ENCODE measurements at regions not wholly inside any gene's neighbourhood (a gene's known extent, or its start where the extent isn't known, plus 50 kb on each side); places are given as distances from the start of the nearest gene placed in this dataset.

DNA sequence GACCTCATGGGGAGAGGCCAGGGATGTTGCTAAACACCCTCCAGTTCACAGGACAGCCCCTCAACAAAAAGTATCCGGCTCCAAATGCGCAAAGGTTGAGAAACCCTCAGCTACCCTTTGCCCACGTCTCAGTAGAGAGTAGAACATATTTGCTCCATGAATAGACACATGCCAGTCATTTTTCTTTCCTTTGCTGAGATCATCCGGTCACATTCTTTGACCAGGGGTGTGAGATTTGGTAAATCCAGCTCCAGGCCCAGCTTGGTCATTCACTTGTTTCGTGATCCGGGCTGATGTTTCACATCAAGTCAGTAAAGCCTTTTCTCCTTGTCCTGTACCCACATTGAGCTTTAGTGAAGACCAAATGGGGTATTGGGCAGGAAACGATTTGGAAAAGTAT, 83.6 kb upstream of the LHX5 start:
- H3K9me3 ChIP-seq (replicated peaks in 1 of 2; ENCODE audit: control insufficient read depth in 1 of 2, insufficient read depth in 1 of 2, low read length in 2 of 2), result peaks cover 0 to 3% of the 10 kb centered on the region in 2 donors
- no peaks in the 10 kb centered on the region for H4K20me1 ChIP-seq (ENCODE audit: insufficient read depth, low read length)
- TF ChIP-seq, protein P1, sequence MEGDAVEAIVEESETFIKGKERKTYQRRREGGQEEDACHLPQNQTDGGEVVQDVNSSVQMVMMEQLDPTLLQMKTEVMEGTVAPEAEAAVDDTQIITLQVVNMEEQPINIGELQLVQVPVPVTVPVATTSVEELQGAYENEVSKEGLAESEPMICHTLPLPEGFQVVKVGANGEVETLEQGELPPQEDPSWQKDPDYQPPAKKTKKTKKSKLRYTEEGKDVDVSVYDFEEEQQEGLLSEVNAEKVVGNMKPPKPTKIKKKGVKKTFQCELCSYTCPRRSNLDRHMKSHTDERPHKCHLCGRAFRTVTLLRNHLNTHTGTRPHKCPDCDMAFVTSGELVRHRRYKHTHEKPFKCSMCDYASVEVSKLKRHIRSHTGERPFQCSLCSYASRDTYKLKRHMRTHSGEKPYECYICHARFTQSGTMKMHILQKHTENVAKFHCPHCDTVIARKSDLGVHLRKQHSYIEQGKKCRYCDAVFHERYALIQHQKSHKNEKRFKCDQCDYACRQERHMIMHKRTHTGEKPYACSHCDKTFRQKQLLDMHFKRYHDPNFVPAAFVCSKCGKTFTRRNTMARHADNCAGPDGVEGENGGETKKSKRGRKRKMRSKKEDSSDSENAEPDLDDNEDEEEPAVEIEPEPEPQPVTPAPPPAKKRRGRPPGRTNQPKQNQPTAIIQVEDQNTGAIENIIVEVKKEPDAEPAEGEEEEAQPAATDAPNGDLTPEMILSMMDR (IDR thresholded peaks at IDR 0.05), result no peak
- WGBS (ENCODE audit: insufficient coverage), result 71% methylated on average over 1 of the region's 7 CpGs
- no peaks in the 10 kb centered on the region for H3K36me3 ChIP-seq (replicated peaks in 1 of 2; ENCODE audit: control insufficient read depth in 1 of 2, insufficient read depth in 2 of 2, low read length in 2 of 2)
- Mint-ChIP-seq H3K27ac (no peak overlapping the region), H3K36me3 (no peaks in the 10 kb centered on the region), H3K4me1 (no peaks in the 10 kb centered on the region), H3K4me3 (no peak overlapping the region), H3K27me3 (ENCODE audit: low read depth in 3 of 3) (peaks cover 7 to 23% (median 8%) of the 10 kb centered on the region in 3 donors), H3K9me3 (peaks cover 0 to 4% (median 0%) of the 10 kb centered on the region in 7 donors)
- H3K27me3 ChIP-seq (ENCODE audit: control insufficient read depth in 2 of 2, insufficient read depth in 2 of 2, low read length in 2 of 2), result no peaks in the 10 kb centered on the region
- intact Hi-C loops (cut with micrococcal nuclease), result no loop called here
- no peak overlapping the region for H3K4me2 ChIP-seq (replicated peaks; ENCODE audit: extremely low read depth, low read length, poor library complexity, severe bottlenecking)
- H2AFZ ChIP-seq (ENCODE audit: insufficient read depth, low read depth, low read length, poor library complexity, severe bottlenecking), result no peak overlapping the region
- H3K4me1 ChIP-seq (ENCODE audit: control insufficient read depth in 1 of 2, insufficient read depth in 2 of 2, low read length in 2 of 2), result no peaks in the 10 kb centered on the region
- no peak overlapping the region for H3K9ac ChIP-seq (ENCODE audit: insufficient read depth, low read length, poor library complexity, severe bottlenecking)
- H3K4me3 ChIP-seq (replicated peaks in 1 of 3; ENCODE audit: low read depth in 2 of 3, low read length in 3 of 3), result no peak overlapping the region
- H3K79me2 ChIP-seq (ENCODE audit: insufficient read depth, low read length), result no peaks in the 10 kb centered on the region
- no peak for DNase-seq
- H3K27ac ChIP-seq (ENCODE audit: low read depth in 1 of 2, low read length in 2 of 2), result no peak overlapping the region

DNA sequence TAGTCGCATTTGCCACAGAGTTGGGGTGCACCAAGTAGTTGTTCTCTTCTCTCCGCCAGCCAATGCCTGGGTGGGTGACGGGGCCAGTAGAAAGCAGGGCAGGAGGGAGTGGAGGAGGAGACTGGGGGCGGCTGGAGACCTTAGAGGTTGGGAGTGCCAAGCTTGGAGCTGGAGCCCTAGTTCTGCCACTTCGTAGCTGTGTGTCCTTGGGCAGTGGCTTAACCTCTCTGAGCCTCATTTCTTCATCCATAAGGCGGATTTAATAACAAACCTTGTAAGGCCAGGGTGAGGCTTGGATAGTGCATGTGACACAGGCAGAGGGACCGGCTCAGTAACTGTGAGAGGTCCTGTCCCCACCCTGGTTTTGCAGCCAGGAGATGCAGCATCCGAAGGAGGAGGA, 81.1 kb upstream of the LHX5 start:
- Histone ChIP-seq H3K4me1 (ENCODE audit: control insufficient read depth in 1 of 2, insufficient read depth in 2 of 2, low read length in 2 of 2) (no peaks in the 10 kb centered on the region), H3K79me2 (ENCODE audit: insufficient read depth, low read length) (no peaks in the 10 kb centered on the region), H3K36me3 (replicated peaks in 1 of 2; ENCODE audit: control insufficient read depth in 1 of 2, insufficient read depth in 2 of 2, low read length in 2 of 2) (no peaks in the 10 kb centered on the region), H4K20me1 (ENCODE audit: insufficient read depth, low read length) (no peaks in the 10 kb centered on the region), H3K9ac (ENCODE audit: insufficient read depth, low read length, poor library complexity, severe bottlenecking) (no peak overlapping the region), H2AFZ (ENCODE audit: insufficient read depth, low read depth, low read length, poor library complexity, severe bottlenecking) (no peak overlapping the region), H3K27me3 (ENCODE audit: control insufficient read depth in 2 of 2, insufficient read depth in 2 of 2, low read length in 2 of 2) (no peaks in the 10 kb centered on the region), H3K27ac (ENCODE audit: low read depth in 1 of 2, low read length in 2 of 2) (no peak overlapping the region), H3K4me3 (replicated peaks in 1 of 3; ENCODE audit: low read depth in 2 of 3, low read length in 3 of 3) (no peak overlapping the region), H3K4me2 (replicated peaks; ENCODE audit: extremely low read depth, low read length, poor library complexity, severe bottlenecking) (no peak overlapping the region), H3K9me3 (replicated peaks in 1 of 2; ENCODE audit: control insufficient read depth in 1 of 2, insufficient read depth in 1 of 2, low read length in 2 of 2) (peaks cover 0 to 6% of the 10 kb centered on the region in 2 donors)
- intact Hi-C loops (cut with micrococcal nuclease), result no loop called here
- H3K27ac Mint-ChIP-seq, result no peak overlapping the region
- DNase-seq, result no peak
- no peaks in the 10 kb centered on the region for H3K36me3 Mint-ChIP-seq
- H3K4me1 Mint-ChIP-seq, result no peaks in the 10 kb centered on the region
- peaks cover 4 to 21% (median 7%) of the 10 kb centered on the region in 3 donors for H3K27me3 Mint-ChIP-seq (ENCODE audit: low read depth in 3 of 3)
- TF ChIP-seq, protein P1 (IDR thresholded peaks at IDR 0.05), result no peak
- H3K9me3 Mint-ChIP-seq, result peaks cover 0 to 8% (median 4%) of the 10 kb centered on the region in 7 donors
- WGBS (ENCODE audit: insufficient coverage), result 85% methylated on average over 6 of the region's 8 CpGs
- H3K4me3 Mint-ChIP-seq, result peak overlapping the region in 1 of 2 donors; percentile 41

Data from CD14-positive monocyte (primary cell).